NCI-H345 (cell line): ENCODE measurements at regions not wholly inside any gene's neighbourhood (a gene's known extent, or its start where the extent isn't known, plus 50 kb on each side); places are given as distances from the start of the nearest gene placed in this dataset.
A peak's percentile ranks its signal among the peaks of the same experiment; 100 is the strongest.

Source experiments
- DNase-seq: peaks from one replicate; lab custom pipeline; 2025; lab: John Stamatoyannopoulos, UW

DNA sequence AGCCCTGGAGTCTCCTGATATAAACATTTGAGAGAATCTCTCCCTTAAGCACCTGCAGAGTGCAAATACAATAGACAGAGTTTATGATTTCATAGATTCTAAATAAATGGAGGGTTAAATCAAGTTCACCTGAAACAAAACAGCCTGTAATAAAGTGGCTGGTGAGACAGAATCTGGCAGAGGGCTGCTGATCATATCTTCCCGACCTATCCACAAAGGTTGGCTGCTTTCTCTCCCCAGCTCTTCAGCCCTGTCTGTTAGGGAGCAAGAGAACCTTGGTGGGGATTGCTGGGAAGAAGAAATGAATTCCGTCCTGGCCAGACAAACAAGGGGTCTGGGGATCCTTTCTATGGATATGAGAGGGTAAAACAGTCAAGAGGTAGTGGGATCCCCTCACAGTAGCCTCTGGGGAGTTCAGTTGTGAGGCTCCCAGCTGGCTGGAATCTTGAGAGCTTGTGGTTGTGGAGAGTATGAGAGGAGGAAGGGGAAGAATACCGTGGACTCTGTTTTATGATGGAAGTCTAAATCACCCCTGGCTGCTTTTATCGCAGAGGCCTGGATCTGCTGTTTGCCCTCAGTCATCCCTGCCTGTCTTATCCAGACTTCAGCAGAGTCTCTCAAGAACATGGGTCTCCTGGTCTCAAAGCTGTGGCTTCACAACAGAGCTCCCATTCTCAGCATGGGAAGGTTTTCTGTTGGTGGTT is 451.3 kb downstream of the NTRK3 start:
- DNase-seq: no peak

GRCh38 chr15:87804451-87804850 is 452.1 kb downstream of the NTRK3 start:
- no peak for DNase-seq

DNA sequence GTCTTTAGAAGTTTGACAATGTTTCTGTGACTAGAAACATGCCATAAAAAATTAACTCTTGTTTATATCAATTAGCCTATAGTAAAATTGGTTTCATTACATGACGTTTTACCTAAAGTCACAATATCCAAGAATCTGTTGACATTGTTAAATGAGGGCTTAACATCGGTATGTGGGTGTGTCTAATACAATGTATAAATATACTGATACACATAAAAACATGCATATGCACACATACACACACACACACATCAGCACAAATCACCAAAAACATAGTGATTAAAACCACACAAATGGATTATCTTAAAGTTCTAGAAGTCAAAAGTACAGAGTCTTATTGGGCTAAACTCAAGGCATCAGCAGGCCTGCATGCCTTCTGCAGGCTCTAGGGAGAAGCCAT is 456.7 kb downstream of the NTRK3 start:
- DNase-seq: no peak

- DNase-seq: no peak
These were observed 457.1 kb downstream of the NTRK3 start for GRCh38 chr15:87799428-87799827.

- DNase-seq: no peak
These were observed 462.8 kb downstream of the NTRK3 start for GRCh38 chr15:87793725-87794124.

DNA sequence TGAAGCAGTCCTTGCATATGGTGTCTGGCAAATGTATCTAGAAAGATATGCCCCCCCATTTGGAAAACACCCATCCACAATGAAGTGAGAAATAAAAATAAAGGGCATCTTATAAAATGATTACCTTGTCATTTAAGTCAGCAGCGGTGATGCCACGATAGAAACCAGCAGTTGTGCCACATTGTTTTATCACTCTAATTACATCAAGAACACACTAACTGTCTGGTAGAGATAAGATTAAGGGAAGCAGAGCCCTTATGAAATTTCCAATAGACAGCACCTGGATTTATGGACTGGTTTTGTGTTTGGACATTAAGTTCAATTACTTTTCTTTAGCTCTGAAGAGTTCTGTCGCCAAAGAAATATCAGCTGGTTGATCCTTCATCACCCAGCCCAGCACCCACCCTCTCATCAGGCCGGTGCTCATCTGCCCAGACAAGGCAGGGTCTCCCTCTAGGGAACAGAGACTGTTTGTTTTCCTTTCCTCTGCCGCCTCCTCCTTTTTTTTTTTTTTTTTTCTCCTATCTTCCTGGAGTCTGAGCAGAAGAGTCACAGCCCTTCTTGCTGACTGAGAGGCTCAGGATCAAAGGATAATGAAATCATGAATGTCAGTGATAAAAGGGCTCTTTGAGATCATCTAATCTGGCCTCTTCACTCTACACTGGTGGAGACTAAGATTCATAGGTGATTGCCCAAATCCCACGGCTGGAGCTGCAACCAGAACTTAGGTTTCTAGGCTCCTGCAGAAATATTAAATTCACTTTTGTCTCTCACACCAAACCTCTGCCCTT is 464.1 kb downstream of the NTRK3 start:
- no peak for DNase-seq

- DNase-seq: no peak
These were observed 474.4 kb downstream of the NTRK3 start for GRCh38 chr15:87781959-87782625.

DNA sequence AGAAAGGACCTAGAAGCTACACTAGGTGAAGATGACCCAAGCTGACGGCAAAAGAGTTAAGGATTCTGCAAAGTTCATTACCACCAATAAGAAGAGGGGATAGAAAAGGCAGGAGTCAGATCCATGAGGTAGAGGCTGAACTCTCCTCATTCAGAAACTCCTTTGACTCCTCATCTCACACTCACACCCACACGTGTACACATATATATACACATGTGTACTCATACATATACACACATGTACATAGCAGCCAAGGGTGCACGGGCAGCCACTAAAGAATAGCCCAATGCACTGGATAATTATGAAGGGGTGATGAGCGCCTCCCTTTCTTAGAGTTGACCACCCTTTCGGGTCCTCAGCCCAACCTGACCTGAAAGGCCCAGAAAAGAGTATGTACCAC is 476.8 kb downstream of the NTRK3 start:
- no peak for DNase-seq

DNA sequence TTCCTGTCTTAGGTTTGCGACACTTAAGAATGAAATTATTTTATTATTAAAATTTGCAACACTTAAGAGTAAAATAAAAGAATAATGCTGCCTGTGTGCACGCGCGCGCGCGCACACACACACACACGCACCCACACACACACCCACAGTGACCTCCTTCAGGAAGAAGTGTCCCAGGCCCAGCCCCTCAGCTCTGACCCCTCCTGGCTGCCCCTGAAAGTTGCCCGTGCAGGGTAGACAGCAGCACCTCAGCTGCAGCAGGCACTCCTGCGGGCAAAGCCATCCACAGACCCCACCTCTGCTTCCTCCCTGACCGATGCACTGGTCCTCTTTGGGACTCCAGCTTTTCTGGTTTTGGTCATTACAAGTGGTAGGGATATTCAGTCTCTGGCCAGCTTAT is 478.2 kb downstream of the NTRK3 start:
- DNase-seq: no peak

DNA sequence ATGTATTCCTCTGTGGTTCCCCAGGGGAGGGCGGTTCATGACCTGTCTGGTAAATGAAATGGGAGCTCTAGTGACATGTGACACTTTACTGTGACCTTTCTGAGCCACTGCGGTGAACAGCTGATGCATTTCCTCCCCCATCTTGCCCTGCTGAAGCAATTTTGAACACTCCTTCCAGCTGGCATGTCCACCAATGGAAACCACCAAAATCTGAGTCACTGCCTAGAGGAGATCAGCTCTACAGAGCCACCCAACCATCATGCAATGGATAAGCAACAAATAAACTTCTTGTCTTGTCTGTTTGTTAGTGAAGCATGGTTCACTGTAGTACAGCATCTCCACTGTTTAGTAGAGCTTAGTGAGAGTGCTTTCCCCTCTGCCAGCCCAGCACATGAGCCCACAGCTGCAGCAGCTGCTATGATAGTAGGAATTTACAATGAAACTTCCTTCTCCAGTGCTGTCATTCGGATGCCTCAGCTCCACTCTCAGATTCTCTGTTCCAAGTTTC is 479.4 kb downstream of the NTRK3 start:
- DNase-seq: no peak

DNA sequence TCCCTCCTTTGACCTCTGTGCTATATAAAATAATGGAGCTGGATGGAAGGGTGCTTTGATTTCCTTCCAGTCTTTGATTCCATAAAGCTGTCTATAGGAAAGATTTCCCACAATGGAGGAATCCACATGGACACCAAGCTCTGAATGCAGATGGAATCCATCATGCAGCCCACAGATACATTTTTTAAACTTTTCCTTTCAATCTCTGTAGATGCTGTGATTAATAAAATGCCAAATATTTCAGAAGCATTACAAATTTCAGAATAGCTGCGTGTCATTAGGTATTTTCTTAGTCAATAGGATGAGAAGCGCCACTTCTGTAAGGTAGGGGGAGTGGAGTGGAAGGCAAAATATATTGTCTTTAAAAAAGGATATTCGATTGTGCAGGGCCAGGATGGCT is 489.0 kb downstream of the NTRK3 start:
- DNase-seq: no peak

DNA sequence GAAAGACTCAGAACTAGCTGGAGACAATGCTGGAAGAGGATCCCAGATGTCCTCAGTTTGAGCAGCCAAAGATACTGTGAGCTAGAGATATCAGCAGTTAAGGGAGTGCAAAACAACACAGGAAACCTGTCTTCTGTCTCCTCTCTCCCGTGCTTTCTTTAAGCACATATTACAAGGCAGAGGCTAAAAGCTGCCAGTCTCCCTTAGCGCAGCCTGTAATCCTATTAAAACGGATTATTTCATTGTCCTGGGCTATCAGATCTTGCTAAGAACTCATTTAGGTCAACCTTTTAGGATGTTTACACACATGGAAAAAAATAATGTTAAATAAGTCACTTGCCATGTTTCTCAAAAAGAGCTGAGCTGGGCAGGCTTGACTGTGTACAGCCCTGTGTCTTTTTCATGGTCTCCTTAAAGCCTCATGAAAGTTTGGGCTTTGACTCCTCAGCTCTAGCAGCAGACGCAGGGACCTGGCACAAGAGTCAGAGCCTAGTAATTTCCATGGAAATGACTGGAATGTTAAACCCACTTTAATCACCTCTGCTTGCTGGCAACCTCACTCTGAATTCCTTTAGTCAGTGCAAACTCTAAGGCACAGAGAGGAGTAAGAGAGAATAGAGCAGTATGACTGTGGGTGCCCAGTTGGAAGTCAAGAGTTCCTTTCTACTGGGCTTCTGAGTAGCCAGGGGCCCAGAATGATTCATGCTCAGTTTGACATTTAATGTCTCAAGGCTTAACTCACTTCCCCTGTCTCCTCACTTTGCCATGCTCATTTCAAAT is 491.9 kb downstream of the NTRK3 start:
- DNase-seq: no peak

DNA sequence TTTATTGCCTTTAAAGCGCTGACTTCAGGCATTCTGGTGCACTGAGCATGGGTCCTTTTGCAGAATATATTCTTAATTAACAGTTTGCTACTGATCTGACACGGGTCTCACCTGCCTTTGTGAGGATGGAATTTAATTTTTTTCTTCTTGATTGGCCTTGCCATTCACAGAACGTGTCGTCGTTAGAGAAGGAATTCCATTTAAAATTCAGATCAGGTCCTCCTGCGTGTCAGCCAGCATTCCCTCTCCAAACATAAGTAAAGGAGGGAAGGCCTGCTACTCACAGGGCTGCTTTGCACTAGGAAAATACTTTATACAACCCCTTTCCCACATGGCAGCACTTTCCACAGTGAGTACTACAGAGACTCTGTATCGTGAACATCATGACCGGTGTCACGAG is 492.7 kb downstream of the NTRK3 start:
- no peak for DNase-seq

- no peak for DNase-seq
These were observed 494.6 kb downstream of the NTRK3 start for GRCh38 chr15:87761736-87762509.

DNA sequence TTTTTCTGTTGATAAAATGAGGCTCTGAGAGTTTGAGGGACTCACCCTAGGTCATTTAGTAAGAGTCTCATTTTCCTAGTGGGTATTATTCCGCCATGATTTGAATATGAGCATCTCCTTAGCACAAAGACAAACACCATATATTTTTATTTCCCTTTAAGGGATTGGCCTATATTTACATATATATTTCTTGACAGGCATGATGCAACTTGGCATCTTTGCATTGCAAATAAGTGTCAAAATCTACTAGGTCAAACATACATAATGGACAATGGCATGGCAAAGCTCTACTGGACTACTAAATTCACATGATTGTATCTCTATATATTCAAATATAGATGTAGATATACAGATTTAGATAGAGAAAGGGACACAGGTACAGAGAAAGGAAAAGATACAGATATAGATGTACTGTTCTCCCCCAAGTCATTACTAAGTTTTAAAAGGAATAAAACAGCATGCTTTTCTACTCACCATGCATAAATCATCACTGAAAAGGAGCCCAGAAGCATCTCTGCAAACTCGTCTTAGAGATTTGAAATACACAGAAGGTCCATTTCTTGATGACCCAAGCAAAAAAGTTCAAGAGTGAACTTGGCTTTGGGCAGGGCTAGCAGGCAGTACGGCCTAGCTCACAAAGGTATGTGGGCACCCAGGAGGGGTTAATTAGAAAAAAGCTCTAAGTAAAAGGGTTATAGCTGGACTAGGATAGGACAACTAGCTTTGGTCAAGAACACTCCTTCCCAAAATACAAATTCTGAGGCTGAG is 495.8 kb downstream of the NTRK3 start:
- DNase-seq: no peak

GRCh38 chr15:87758794-87759418 is 497.6 kb downstream of the NTRK3 start:
- no peak for DNase-seq

DNA sequence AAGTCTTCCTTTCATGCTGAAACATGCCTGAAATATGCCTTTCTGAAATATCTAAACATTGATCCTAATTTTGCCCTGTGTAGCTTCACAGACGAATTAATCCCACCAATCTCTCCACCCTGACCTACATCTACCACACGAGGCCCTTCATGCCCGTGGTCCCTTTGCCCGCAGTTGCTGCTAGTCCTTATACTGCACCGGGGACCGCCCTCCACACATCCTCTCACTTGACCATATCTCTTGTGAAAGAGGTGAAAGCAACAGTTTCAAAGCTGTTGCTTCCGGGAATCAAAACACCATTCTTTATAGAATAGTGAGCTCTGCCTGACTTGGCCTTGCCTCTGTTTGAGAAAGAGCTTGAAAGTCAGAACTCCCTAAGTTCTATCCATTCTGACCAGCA is 499.5 kb downstream of the NTRK3 start:
- no peak for DNase-seq

DNA sequence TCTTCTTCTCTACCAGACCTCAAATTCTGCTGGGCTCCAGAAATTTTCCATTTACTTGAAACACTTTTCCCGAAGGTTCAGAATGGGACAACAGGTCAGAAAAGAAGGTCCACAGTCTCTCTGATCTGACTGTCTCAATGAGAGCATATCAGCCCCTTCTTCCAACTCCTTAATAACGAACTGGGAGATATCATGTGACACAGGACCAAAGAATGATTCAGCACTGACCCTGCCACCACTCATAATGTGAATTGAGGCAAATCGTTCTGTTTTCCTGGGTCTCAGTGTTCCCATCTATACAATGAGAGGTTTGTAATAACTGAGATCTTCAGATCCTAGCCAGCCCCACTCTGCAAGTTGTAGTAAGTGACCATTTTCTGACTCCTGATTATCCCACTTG is 500.5 kb downstream of the NTRK3 start:
- DNase-seq: no peak

- DNase-seq: peak; percentile 47
These were observed 501.3 kb downstream of the NTRK3 start for GRCh38 chr15:87755226-87755625.

- DNase-seq: peak; percentile 40
These were observed 503.0 kb downstream of the NTRK3 start for GRCh38 chr15:87753539-87753938.
